ENCODE measurements at regions not wholly inside any gene's neighbourhood (a gene's known extent, or its start where the extent isn't known, plus 50 kb on each side); places are given as distances from the start of the nearest gene placed in this dataset.

DNA sequence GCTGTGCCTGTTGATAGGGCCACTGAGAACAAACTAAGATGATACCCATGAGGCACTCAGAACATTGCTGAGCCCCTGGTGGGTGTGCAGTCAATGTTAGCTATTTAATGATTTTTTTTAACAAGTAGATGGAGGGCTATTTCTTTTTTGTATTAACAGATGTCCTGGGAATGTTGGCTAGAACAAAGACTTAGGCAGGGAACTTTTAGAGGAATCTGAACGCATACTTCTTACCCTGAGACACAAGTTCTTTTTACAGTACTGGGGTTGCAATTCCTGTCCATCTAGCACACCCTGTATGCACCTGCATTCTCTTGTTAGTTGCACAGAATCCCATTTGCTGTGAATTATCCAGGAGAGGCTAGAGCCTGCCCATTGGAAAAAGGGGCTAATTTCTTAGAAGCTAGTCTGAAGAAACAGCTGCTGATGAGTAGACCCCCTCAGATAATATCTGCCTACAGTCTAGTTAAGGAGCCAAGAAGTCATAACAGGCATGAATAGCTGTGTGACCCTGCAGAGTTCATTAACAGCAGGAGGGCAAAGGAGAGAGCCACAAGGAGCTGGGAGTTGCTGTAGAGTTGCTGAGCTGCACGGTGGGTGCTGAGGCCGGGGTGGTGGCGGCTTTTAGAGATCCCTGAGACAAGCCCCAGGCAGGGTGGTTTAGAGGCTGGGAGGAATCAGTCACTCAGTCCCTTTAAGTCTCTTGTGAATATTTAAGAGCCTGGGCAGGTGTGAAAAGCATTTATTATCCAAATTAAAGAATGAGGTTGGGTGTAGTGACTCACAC, 103.7 kb upstream of the FZD8 start:
- no peak for TF ChIP-seq CTCF (IDR thresholded peaks at IDR 0.05 in 2 of 3, conservative IDR thresholded peaks at IDR 0.05 in 1 of 3; ENCODE audit: borderline replicate concordance in 1 of 3, insufficient read depth in 1 of 3, low read depth in 2 of 3, low read length in 2 of 3)
- no peak for TF ChIP-seq CEBPB (IDR thresholded peaks at IDR 0.05; ENCODE audit: low read depth)
- TF ChIP-seq, protein P1, sequence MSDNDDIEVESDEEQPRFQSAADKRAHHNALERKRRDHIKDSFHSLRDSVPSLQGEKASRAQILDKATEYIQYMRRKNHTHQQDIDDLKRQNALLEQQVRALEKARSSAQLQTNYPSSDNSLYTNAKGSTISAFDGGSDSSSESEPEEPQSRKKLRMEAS (IDR thresholded peaks at IDR 0.05) = no peak
- no peak for TF ChIP-seq SP1 (IDR thresholded peaks at IDR 0.05; ENCODE audit: low read depth)
- no peak for TF ChIP-seq SIN3A (IDR thresholded peaks at IDR 0.05; ENCODE audit: low read depth)
- TF ChIP-seq, protein P2, sequence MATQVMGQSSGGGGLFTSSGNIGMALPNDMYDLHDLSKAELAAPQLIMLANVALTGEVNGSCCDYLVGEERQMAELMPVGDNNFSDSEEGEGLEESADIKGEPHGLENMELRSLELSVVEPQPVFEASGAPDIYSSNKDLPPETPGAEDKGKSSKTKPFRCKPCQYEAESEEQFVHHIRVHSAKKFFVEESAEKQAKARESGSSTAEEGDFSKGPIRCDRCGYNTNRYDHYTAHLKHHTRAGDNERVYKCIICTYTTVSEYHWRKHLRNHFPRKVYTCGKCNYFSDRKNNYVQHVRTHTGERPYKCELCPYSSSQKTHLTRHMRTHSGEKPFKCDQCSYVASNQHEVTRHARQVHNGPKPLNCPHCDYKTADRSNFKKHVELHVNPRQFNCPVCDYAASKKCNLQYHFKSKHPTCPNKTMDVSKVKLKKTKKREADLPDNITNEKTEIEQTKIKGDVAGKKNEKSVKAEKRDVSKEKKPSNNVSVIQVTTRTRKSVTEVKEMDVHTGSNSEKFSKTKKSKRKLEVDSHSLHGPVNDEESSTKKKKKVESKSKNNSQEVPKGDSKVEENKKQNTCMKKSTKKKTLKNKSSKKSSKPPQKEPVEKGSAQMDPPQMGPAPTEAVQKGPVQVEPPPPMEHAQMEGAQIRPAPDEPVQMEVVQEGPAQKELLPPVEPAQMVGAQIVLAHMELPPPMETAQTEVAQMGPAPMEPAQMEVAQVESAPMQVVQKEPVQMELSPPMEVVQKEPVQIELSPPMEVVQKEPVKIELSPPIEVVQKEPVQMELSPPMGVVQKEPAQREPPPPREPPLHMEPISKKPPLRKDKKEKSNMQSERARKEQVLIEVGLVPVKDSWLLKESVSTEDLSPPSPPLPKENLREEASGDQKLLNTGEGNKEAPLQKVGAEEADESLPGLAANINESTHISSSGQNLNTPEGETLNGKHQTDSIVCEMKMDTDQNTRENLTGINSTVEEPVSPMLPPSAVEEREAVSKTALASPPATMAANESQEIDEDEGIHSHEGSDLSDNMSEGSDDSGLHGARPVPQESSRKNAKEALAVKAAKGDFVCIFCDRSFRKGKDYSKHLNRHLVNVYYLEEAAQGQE (IDR thresholded peaks at IDR 0.05; ENCODE audit: low read depth) = no peak
- TF ChIP-seq EGR1 (IDR thresholded peaks at IDR 0.05; ENCODE audit: low read depth) = no peak
- TF ChIP-seq EZH2 (IDR thresholded peaks at IDR 0.05) = no peak
